HCEC 1CT (cell line): ENCODE measurements at regions not wholly inside any gene's neighbourhood (a gene's known extent, or its start where the extent isn't known, plus 50 kb on each side); places are given as distances from the start of the nearest gene placed in this dataset.

Experiments
- DNase-seq: peaks from one replicate; pipeline ENCODE4 v3.0.0-alpha.2; 2017

GRCh38 chr2:60318544-60318943 lies 234.9 kb downstream of the BCL11A start:
- no peak for DNase-seq

- no peak for DNase-seq
Observed at GRCh38 chr2:60317844-60318243, 235.6 kb downstream of the BCL11A start.

- no peak for DNase-seq
Observed at GRCh38 chr2:60317034-60317386, 236.4 kb downstream of the BCL11A start.

GRCh38 chr2:60316381-60317033 lies 236.9 kb downstream of the BCL11A start:
- no peak for DNase-seq

- no peak for DNase-seq
Observed at GRCh38 chr2:60313470-60314172, 239.8 kb downstream of the BCL11A start.

GRCh38 chr2:60312618-60313017 lies 240.8 kb downstream of the BCL11A start:
- no peak for DNase-seq

GRCh38 chr2:60311524-60311923 lies 241.9 kb downstream of the BCL11A start:
- DNase-seq: no peak

- DNase-seq: no peak
Observed at GRCh38 chr2:60309941-60310660, 243.4 kb downstream of the BCL11A start.

- DNase-seq: no peak
Observed at GRCh38 chr2:60309336-60309735, 244.1 kb downstream of the BCL11A start.

- no peak for DNase-seq
Observed at GRCh38 chr2:60306267-60306861, 247.1 kb downstream of the BCL11A start.

- DNase-seq: no peak
Observed at GRCh38 chr2:60303680-60304079, 249.8 kb downstream of the BCL11A start.

- DNase-seq: no peak
Observed at GRCh38 chr2:60302377-60303126, 250.9 kb downstream of the BCL11A start.

- no peak for DNase-seq
Observed at GRCh38 chr2:60301726-60302125, 251.7 kb downstream of the BCL11A start.

- DNase-seq: no peak
Observed at GRCh38 chr2:60299179-60299578, 254.3 kb downstream of the BCL11A start.

- DNase-seq: no peak
Observed at GRCh38 chr2:60298006-60298696, 255.3 kb downstream of the BCL11A start.

GRCh38 chr2:60297296-60298005 lies 256.0 kb downstream of the BCL11A start:
- no peak for DNase-seq

- no peak for DNase-seq
Observed at GRCh38 chr2:60296219-60296955, 257.1 kb downstream of the BCL11A start.

GRCh38 chr2:60295636-60295962 lies 257.9 kb downstream of the BCL11A start:
- no peak for DNase-seq

- no peak for DNase-seq
Observed at GRCh38 chr2:60294901-60295635, 258.4 kb downstream of the BCL11A start.

- DNase-seq: no peak
Observed at GRCh38 chr2:60292242-60292641, 261.2 kb downstream of the BCL11A start.
